ENCODE measurements at regions not wholly inside any gene's neighbourhood (a gene's known extent, or its start where the extent isn't known, plus 50 kb on each side); places are given as distances from the start of the nearest gene placed in this dataset.

DNA sequence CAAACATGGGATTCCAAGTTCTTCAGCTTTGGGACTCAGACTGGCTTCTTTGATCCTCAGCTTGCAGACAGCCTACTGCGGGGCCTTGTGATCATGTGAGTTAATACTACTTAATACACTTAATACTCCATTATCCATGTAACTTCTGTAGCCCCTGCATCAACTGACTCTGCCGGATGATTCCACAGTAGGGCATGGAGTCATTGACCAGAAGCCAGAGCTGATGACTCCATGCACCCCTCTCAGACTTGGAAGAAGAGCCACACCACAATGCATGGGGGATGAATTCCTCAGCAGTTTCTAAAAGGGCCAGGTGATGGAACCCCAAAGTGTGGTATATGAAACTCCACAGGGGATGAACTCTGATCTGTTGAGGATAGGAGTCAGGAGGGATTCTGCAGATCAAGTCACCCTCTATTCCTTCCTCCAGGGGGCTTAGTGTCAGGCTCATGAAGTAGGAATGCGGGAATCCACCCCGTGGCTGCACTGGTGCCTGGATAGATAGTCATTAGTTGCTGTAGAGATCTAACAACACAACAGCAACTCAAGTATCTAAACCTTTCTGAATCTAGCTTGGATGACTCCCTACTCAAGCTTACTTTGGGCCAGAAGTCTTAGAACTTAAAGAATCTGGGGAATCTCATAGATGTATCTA, 70.2 kb downstream of the GPR6 start:
- FAIRE-seq (no peak), DNase-seq (ENCODE audit: low read depth) (no peak)
- Histone ChIP-seq H3K27me3 (ENCODE audit: insufficient read depth, low read length) (peaks cover 6% of the 10 kb centered on the region), H3K9me3 (ENCODE audit: insufficient read depth, low read depth, low read length) (peaks cover 5% of the 10 kb centered on the region), H3K36me3 (ENCODE audit: insufficient read depth, low read length) (no peaks in the 10 kb centered on the region), H4K20me1 (ENCODE audit: insufficient read depth, low read length) (no peaks in the 10 kb centered on the region), H3K4me1 (ENCODE audit: insufficient read depth, low read length) (no peaks in the 10 kb centered on the region), H3K27ac (ENCODE audit: low read depth, low read length) (no peak overlapping the region), H3K79me2 (ENCODE audit: insufficient read depth, low read length) (no peaks in the 10 kb centered on the region), H3K4me3 (ENCODE audit: insufficient read depth, low read depth, low read length) (no peak overlapping the region), H3K9ac (ENCODE audit: low read length) (no peak overlapping the region), H3K4me2 (ENCODE audit: low read length) (no peak overlapping the region), H2AFZ (ENCODE audit: low read depth, low read length) (no peak overlapping the region)
- Mint-ChIP-seq H3K27ac (ENCODE audit: unreplicated experiment) (no peak overlapping the region), H3K27me3 (ENCODE audit: low read depth, unreplicated experiment) (peaks cover 3% of the 10 kb centered on the region), H3K4me3 (ENCODE audit: unreplicated experiment) (no peak overlapping the region), H3K4me1 (ENCODE audit: low read depth, unreplicated experiment) (no peaks in the 10 kb centered on the region), H3K9me3 (ENCODE audit: unreplicated experiment) (peaks cover 4% of the 10 kb centered on the region), H3K36me3 (ENCODE audit: low read depth, unreplicated experiment) (no peaks in the 10 kb centered on the region)
- TF ChIP-seq EZH2 (IDR thresholded peaks at IDR 0.05; ENCODE audit: insufficient read depth, low read length): no peak
- TF ChIP-seq, protein P1, sequence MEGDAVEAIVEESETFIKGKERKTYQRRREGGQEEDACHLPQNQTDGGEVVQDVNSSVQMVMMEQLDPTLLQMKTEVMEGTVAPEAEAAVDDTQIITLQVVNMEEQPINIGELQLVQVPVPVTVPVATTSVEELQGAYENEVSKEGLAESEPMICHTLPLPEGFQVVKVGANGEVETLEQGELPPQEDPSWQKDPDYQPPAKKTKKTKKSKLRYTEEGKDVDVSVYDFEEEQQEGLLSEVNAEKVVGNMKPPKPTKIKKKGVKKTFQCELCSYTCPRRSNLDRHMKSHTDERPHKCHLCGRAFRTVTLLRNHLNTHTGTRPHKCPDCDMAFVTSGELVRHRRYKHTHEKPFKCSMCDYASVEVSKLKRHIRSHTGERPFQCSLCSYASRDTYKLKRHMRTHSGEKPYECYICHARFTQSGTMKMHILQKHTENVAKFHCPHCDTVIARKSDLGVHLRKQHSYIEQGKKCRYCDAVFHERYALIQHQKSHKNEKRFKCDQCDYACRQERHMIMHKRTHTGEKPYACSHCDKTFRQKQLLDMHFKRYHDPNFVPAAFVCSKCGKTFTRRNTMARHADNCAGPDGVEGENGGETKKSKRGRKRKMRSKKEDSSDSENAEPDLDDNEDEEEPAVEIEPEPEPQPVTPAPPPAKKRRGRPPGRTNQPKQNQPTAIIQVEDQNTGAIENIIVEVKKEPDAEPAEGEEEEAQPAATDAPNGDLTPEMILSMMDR (IDR thresholded peaks at IDR 0.05; ENCODE audit: insufficient read depth, low read depth, low read length): no peak

DNA sequence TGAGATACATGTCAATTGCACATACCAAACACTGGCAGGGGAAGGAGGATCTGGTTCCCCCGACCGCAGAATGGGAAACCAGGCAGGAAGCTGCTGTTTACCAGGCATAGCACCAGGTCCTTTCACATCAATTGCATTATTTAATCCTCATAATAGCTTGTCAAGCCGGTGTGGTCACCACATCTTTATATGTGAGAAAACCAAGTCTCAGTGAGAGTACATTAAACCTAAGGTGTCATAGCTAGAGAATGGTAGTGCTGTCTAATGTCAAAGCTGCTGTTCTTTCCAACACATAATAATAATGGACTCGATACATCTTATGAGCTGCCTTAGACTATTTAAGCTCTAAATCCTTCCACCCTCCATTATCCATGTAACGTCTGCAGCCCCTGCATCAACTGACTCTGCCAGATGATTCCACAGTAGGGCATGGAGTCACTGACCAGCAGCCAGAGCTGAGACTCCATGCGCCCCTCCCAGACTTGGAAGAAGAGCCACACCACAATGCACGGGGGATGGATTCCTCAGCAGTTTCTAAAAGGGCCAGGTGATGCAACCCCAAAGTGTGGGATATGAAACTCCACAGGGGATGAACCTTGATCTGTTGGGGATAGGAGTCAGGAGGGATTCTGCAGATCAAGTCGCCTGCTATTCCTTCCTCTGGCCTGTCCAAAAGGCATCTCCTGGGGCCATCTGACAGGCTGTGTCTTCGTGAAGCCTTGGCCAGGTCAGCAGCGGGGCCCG, 71.8 kb downstream of the GPR6 start:
- no peak overlapping the region for H3K4me2 ChIP-seq (ENCODE audit: low read length)
- Mint-ChIP-seq H3K27ac (ENCODE audit: unreplicated experiment) (no peak overlapping the region), H3K36me3 (ENCODE audit: low read depth, unreplicated experiment) (no peaks in the 10 kb centered on the region), H3K4me1 (ENCODE audit: low read depth, unreplicated experiment) (no peaks in the 10 kb centered on the region), H3K4me3 (ENCODE audit: unreplicated experiment) (no peak overlapping the region), H3K27me3 (ENCODE audit: low read depth, unreplicated experiment) (peaks cover 3% of the 10 kb centered on the region), H3K9me3 (ENCODE audit: unreplicated experiment) (peaks cover 4% of the 10 kb centered on the region)
- H3K4me1 ChIP-seq (ENCODE audit: insufficient read depth, low read length): no peaks in the 10 kb centered on the region
- no peaks in the 10 kb centered on the region for H3K36me3 ChIP-seq (ENCODE audit: insufficient read depth, low read length)
- no peak for DNase-seq (ENCODE audit: low read depth)
- no peaks in the 10 kb centered on the region for H4K20me1 ChIP-seq (ENCODE audit: insufficient read depth, low read length)
- TF ChIP-seq, protein P1 (IDR thresholded peaks at IDR 0.05; ENCODE audit: insufficient read depth, low read depth, low read length): no peak
- TF ChIP-seq EZH2 (IDR thresholded peaks at IDR 0.05; ENCODE audit: insufficient read depth, low read length): no peak
- no peaks in the 10 kb centered on the region for H3K79me2 ChIP-seq (ENCODE audit: insufficient read depth, low read length)
- no peak overlapping the region for H3K27ac ChIP-seq (ENCODE audit: low read depth, low read length)
- H3K4me3 ChIP-seq (ENCODE audit: insufficient read depth, low read depth, low read length): no peak overlapping the region
- no peak for FAIRE-seq
- H3K9ac ChIP-seq (ENCODE audit: low read length): no peak overlapping the region
- no peak overlapping the region for H2AFZ ChIP-seq (ENCODE audit: low read depth, low read length)
- peaks cover 7% of the 10 kb centered on the region for H3K27me3 ChIP-seq (ENCODE audit: insufficient read depth, low read length)
- peaks cover 5% of the 10 kb centered on the region for H3K9me3 ChIP-seq (ENCODE audit: insufficient read depth, low read depth, low read length)
